GM12878 (cell line): ENCODE measurements at regions not wholly inside any gene's neighbourhood (a gene's known extent, or its start where the extent isn't known, plus 50 kb on each side); places are given as distances from the start of the nearest gene placed in this dataset.

Source experiments
- ATAC-seq: fragments of 200-7000 bp; cut with Tn5 transposase; 3 replicates; pipeline ENCODE4 v1.9.1; 2020; ENCODE audit warnings: mild to moderate bottlenecking, moderate library complexity
- BruUV-seq: library from RNA; stranded (reverse); fragments of 400-500 nt; replicated peaks from 2 replicates; lab custom pipeline; 2021; lab: Mats Ljungman, UMichigan
- CTCF ChIA-PET: fragments of 300-600 bp; sonication (Branson Sonifier 250); formaldehyde crosslinking; extraction: SDS; loops from one replicate; lab custom pipeline; 2021; ENCODE audit warnings: inconsistent platforms; lab: Yijun Ruan, JAX
- POLR2A ChIA-PET: fragments of 350-600 bp; formaldehyde crosslinking; extraction: SDS; loops from one replicate; lab custom pipeline; 2021; ENCODE audit warnings: inconsistent platforms; lab: Charles Lee
- RAD21 ChIA-PET: fragments of 300-600 bp; sonication (Branson Sonifier 250); formaldehyde crosslinking; loops from one replicate; lab custom pipeline; 2023; ENCODE audit warnings: antibody characterized with exemption; ENCODE audit not compliant: unreplicated experiment; lab: Charles Lee
- SMC1A ChIA-PET: fragments of 300-600 bp; sonication (Branson Sonifier 250); formaldehyde crosslinking; loops from one replicate; lab custom pipeline; 2023; ENCODE audit not compliant: unreplicated experiment, uncharacterized antibody; lab: Charles Lee
- DNase-seq: peaks from one replicate; pipeline ENCODE4 v3.0.0-alpha.2; 2011; ENCODE audit warnings: low read depth, low spot score
- FAIRE-seq: peaks from 3 replicates; lab custom pipeline; 2011; peaks lifted over from hg19 to GRCh38; lab: Jason Lieb, UNC
- H2AFZ ChIP-seq: 2 replicates; pipeline ENCODE4 v1.6.0; 2011; ENCODE audit warnings: low read depth, low read length, control low read depth; ENCODE audit not compliant: control insufficient read depth
- H3K27ac ChIP-seq: 2 replicates; pipeline ENCODE4 v1.5.1; 2011; ENCODE audit warnings: control low read depth; ENCODE audit not compliant: control insufficient read depth, insufficient read depth
- H3K27me3 ChIP-seq, 2 experiments: replicated peaks in 1 of 2; 2 replicates each; pipeline versions ENCODE4 v1.6.0 to v1.6.1; 2011; ENCODE audit warnings: low read length in 1 of 2; ENCODE audit not compliant: control insufficient read depth in 2 of 2, insufficient read depth in 2 of 2
- H3K36me3 ChIP-seq, 2 experiments: 2 replicates each; pipeline ENCODE4 v1.5.1; 2011; ENCODE audit warnings: low read length in 1 of 2; ENCODE audit not compliant: control insufficient read depth in 2 of 2, insufficient read depth in 2 of 2
- H3K4me1 ChIP-seq: 2 replicates; pipeline ENCODE4 v1.6.1; 2011; ENCODE audit warnings: mild to moderate bottlenecking, low read length, moderate library complexity, mixed read lengths; ENCODE audit not compliant: control insufficient read depth, insufficient read depth
- H3K4me2 ChIP-seq: 2 replicates; pipeline ENCODE4 v1.6.0; 2011; ENCODE audit warnings: control low read depth; ENCODE audit not compliant: control insufficient read depth, insufficient read depth
- H3K4me3 ChIP-seq: fragments of 200-600 bp; sonication (generic); 2 replicates; pipeline ENCODE4 v1.5.1; 2016
- H3K79me2 ChIP-seq: 2 replicates; pipeline ENCODE4 v1.6.0; 2011; ENCODE audit warnings: low read length; ENCODE audit not compliant: control insufficient read depth, insufficient read depth
- H3K9ac ChIP-seq: 2 replicates; pipeline ENCODE4 v1.8.0; 2011; ENCODE audit warnings: low read length, control low read depth, mixed read lengths; ENCODE audit not compliant: control insufficient read depth, insufficient read depth
- H3K9me3 ChIP-seq: replicated peaks from 3 replicates; pipeline ENCODE4 v1.5.1; 2011; ENCODE audit warnings: mild to moderate bottlenecking, low read length; ENCODE audit not compliant: control insufficient read depth, insufficient read depth
- H4K20me1 ChIP-seq: 2 replicates; pipeline ENCODE4 v1.6.0; 2011; ENCODE audit not compliant: control insufficient read depth, insufficient read depth
- BACH1 ChIP-seq: fragments of 450-650 bp; IDR thresholded peaks from 2 replicates; pipeline ENCODE4 v1.6.1; 2017; ENCODE audit warnings: mild to moderate bottlenecking, borderline replicate concordance
- MEF2B ChIP-seq: fragments of 450-650 bp; IDR thresholded peaks from 2 replicates; pipeline ENCODE4 v1.6.1; 2018; ENCODE audit warnings: mild to moderate bottlenecking, moderate library complexity; ENCODE audit not compliant: partially characterized antibody, poor library complexity, severe bottlenecking
- MYC ChIP-seq: IDR thresholded peaks from 2 replicates; pipeline ENCODE4 v1.6.1; 2011; ENCODE audit warnings: mild to moderate bottlenecking, low read length, moderate library complexity, inconsistent platforms; ENCODE audit not compliant: insufficient read depth, insufficient replicate concordance, insufficient read length, severe bottlenecking
- NBN ChIP-seq: fragments of 450-650 bp; IDR thresholded peaks from 2 replicates; pipeline ENCODE4 v1.6.1; 2016
- PML ChIP-seq: IDR thresholded peaks from 2 replicates; pipeline ENCODE4 v1.6.1; 2012; ENCODE audit warnings: low read length, inconsistent platforms
- SIN3A ChIP-seq: IDR thresholded peaks from 2 replicates; pipeline ENCODE4 v1.6.1; 2012; ENCODE audit warnings: low read depth, low read length, improper control_type of control experiment
- SIX5 ChIP-seq: IDR thresholded peaks from 2 replicates; pipeline ENCODE4 v1.6.1; 2011; ENCODE audit warnings: mild to moderate bottlenecking, low read depth, low read length, moderate library complexity; ENCODE audit not compliant: severe bottlenecking
- SP1 ChIP-seq: IDR thresholded peaks from one replicate; pipeline ENCODE4 v1.6.1; 2011; ENCODE audit warnings: low read depth, low read length
- STAT1 ChIP-seq: fragments of 450-650 bp; conservative IDR thresholded peaks from 2 replicates; pipeline ENCODE4 v1.6.1; 2014; ENCODE audit warnings: antibody characterized with exemption, mild to moderate bottlenecking
- TARDBP ChIP-seq: IDR thresholded peaks from 2 replicates; pipeline ENCODE4 v1.6.1; 2016; ENCODE audit warnings: borderline replicate concordance
- TBL1XR1 ChIP-seq: IDR thresholded peaks from 2 replicates; pipeline ENCODE4 v1.6.1; 2012; ENCODE audit warnings: low read depth, low read length, improper control_type of control experiment
- TCF12 ChIP-seq: IDR thresholded peaks from 2 replicates; pipeline ENCODE4 v1.6.1; 2011; ENCODE audit warnings: low read depth, mild to moderate bottlenecking, low read length
- WGBS: methylation state at CpG from one replicate; pipeline ENCODE4 v1.1.6; 2016; ENCODE audit warnings: low lambda C conversion rate; ENCODE audit not compliant: insufficient replicate concordance, insufficient coverage; ENCODE audit errors: missing lambda C conversion rate; 5-methylcytosine and 5-hydroxymethylcytosine counted together
- in situ Hi-C: fragments of 300-500 bp; cut with MboI; formaldehyde crosslinking; loops from 9 replicates; pipeline ENCODE4 v1.14.3; 2018; ENCODE audit warnings: mixed read lengths
- intact Hi-C: fragments of 100-400 bp; cut with micrococcal nuclease; formaldehyde crosslinking; loops from one replicate; pipeline ENCODE4 v1.14.2; 2022; ENCODE audit not compliant: unreplicated experiment
- TF ChIP-seq, protein P1 (sequence below), 3 experiments: IDR thresholded peaks in 2 of 3; conservative IDR thresholded peaks in 1 of 3; 2 replicates each; pipeline ENCODE4 v1.5.1; 2011; ENCODE audit warnings: low read depth in 3 of 3, low read length in 3 of 3, mild to moderate bottlenecking in 3 of 3, control low read depth in 2 of 3, moderate library complexity in 2 of 3, inconsistent platforms in 1 of 3, mixed read lengths in 1 of 3; ENCODE audit not compliant: control insufficient read depth in 2 of 3, insufficient read depth in 1 of 3; ENCODE audit errors: extremely low read depth in 1 of 3

DNA sequence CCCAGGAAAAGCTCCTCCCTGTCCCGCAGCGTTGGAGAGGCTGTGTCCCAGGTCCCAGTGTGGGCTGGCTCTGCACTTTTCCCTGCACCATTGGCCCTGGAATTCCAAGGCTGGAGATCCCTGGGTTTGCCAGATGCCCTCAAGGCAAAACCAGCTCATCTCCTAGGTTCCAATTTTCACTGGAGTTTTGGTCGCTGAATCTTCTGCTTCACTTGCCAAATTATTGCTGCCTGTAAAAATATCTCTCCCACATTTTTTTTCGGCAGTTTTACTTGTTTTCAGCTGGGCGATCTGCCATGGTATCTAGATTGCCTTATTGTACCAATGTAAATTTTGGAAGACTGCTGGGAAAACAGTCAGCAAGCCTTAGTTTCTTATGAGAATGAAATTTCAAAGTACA lies 150.9 kb upstream of the ATP10A start:
- no peaks in the 10 kb centered on the region for H3K36me3 ChIP-seq
- H2AFZ ChIP-seq, result no peak overlapping the region
- no peak overlapping the region for H3K27ac ChIP-seq
- POLR2A ChIA-PET, result no interaction called here
- RAD21 ChIA-PET, result no interaction called here
- ATAC-seq (no peak), DNase-seq (no peak), FAIRE-seq (no peak)
- H3K79me2 ChIP-seq, result no peaks in the 10 kb centered on the region
- 29% methylated on average over 5 of the region's 5 CpGs for WGBS
- TF ChIP-seq, protein P1, sequence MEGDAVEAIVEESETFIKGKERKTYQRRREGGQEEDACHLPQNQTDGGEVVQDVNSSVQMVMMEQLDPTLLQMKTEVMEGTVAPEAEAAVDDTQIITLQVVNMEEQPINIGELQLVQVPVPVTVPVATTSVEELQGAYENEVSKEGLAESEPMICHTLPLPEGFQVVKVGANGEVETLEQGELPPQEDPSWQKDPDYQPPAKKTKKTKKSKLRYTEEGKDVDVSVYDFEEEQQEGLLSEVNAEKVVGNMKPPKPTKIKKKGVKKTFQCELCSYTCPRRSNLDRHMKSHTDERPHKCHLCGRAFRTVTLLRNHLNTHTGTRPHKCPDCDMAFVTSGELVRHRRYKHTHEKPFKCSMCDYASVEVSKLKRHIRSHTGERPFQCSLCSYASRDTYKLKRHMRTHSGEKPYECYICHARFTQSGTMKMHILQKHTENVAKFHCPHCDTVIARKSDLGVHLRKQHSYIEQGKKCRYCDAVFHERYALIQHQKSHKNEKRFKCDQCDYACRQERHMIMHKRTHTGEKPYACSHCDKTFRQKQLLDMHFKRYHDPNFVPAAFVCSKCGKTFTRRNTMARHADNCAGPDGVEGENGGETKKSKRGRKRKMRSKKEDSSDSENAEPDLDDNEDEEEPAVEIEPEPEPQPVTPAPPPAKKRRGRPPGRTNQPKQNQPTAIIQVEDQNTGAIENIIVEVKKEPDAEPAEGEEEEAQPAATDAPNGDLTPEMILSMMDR (IDR thresholded peaks at IDR 0.05 in 2 of 3, conservative IDR thresholded peaks at IDR 0.05 in 1 of 3; ENCODE audit: control insufficient read depth in 2 of 3, extremely low read depth in 1 of 3, insufficient read depth in 1 of 3, low read depth in 3 of 3, low read length in 3 of 3), result no peak
- TF ChIP-seq STAT1, result no peak
- no peak for TF ChIP-seq SIX5
- TF ChIP-seq MEF2B, result no peak
- TF ChIP-seq SIN3A, result no peak
- no peak for TF ChIP-seq BACH1
- no peak for TF ChIP-seq NBN
- no peak for TF ChIP-seq PML
- TF ChIP-seq SP1, result no peak
- TF ChIP-seq TBL1XR1, result no peak
- no peak for TF ChIP-seq MYC
- TF ChIP-seq TCF12, result no peak
- TF ChIP-seq TARDBP, result no peak
- intact Hi-C loops (no loop called here), in situ Hi-C loops (no loop called here)
- no peaks in the 10 kb centered on the region; the same call in 2 of the 3 replicates for H3K9me3 ChIP-seq
- H4K20me1 ChIP-seq, result no peaks in the 10 kb centered on the region
- CTCF ChIA-PET, result no interaction called here
- H3K9ac ChIP-seq, result no peak overlapping the region
- no peak overlapping the region for H3K4me2 ChIP-seq
- no TSS peak for BruUV-seq
- H3K4me1 ChIP-seq, result no peaks in the 10 kb centered on the region
- no peak overlapping the region for H3K4me3 ChIP-seq
- no peaks in the 10 kb centered on the region for H3K27me3 ChIP-seq
- SMC1A ChIA-PET, result no interaction called here
